Transverse colon (tissue), 4 donors: ENCODE measurements at regions not wholly inside any gene's neighbourhood (a gene's known extent, or its start where the extent isn't known, plus 50 kb on each side); places are given as distances from the start of the nearest gene placed in this dataset.

Source experiments
- EP300 ChIP-seq: sonication (generic); formaldehyde crosslinking; IDR thresholded peaks from one replicate; pipeline ENCODE4 v1.6.1; 2017; ENCODE audit warnings: antibody characterized with exemption, low read depth
- POLR2A ChIP-seq: fragments of 450-650 bp; IDR thresholded peaks from one replicate; pipeline ENCODE4 v1.6.1; 2016; ENCODE audit warnings: antibody characterized with exemption, mild to moderate bottlenecking, moderate library complexity
- POLR2AphosphoS5 ChIP-seq, 3 donors: sonication (generic); formaldehyde crosslinking; IDR thresholded peaks; one replicate each; pipeline ENCODE4 v1.6.1; 2016; ENCODE audit warnings: antibody characterized with exemption in 3 of 3
- TF ChIP-seq, protein P1 (sequence below), 5 experiments: fragments of 200-600 bp in 3 of 5; fragments of 450-650 bp in 2 of 5; sonication (generic) in 3 of 5; IDR thresholded peaks; 1 replicate in 2 of 5; 2 replicates in 3 of 5; pipeline ENCODE4 v1.5.1; 2016 to 2017; ENCODE audit warnings: antibody characterized with exemption in 5 of 5, inconsistent platforms in 3 of 5, mild to moderate bottlenecking in 2 of 5, moderate library complexity in 1 of 5

DNA sequence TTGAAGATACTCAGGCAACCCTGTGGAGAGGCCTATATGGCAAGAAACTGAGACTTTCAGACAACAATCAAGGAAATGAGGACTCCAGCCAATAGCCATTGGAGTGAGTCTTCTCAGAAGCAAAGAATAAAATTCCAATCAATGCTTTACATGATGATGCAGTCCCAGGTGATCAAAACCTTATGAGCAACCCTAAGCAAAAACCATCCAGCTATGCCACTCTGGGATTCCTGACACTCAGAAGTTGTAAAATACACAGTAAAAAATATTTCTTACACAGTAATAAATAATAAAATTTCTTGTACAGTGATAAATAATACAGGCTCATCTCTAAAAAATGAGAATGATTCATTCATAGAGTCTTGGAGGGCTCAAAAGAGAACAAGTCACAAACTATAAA lies 150.6 kb downstream of the IL15 start:
- TF ChIP-seq, protein P1, sequence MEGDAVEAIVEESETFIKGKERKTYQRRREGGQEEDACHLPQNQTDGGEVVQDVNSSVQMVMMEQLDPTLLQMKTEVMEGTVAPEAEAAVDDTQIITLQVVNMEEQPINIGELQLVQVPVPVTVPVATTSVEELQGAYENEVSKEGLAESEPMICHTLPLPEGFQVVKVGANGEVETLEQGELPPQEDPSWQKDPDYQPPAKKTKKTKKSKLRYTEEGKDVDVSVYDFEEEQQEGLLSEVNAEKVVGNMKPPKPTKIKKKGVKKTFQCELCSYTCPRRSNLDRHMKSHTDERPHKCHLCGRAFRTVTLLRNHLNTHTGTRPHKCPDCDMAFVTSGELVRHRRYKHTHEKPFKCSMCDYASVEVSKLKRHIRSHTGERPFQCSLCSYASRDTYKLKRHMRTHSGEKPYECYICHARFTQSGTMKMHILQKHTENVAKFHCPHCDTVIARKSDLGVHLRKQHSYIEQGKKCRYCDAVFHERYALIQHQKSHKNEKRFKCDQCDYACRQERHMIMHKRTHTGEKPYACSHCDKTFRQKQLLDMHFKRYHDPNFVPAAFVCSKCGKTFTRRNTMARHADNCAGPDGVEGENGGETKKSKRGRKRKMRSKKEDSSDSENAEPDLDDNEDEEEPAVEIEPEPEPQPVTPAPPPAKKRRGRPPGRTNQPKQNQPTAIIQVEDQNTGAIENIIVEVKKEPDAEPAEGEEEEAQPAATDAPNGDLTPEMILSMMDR (IDR thresholded peaks at IDR 0.05): no peak
- no peak for TF ChIP-seq POLR2A
- TF ChIP-seq POLR2AphosphoS5 (IDR thresholded peaks at IDR 0.05): no peak
- TF ChIP-seq EP300: no peak
